ENCODE measurements at regions not wholly inside any gene's neighbourhood (a gene's known extent, or its start where the extent isn't known, plus 50 kb on each side); places are given as distances from the start of the nearest gene placed in this dataset.

GRCh38 chr9:101902051-101902450 lies 163.6 kb upstream of the GRIN3A start:
- TF ChIP-seq POLR2AphosphoS5 (IDR thresholded peaks at IDR 0.05; ENCODE audit: low read depth, low read length) = no peak
- TF ChIP-seq POLR2A (IDR thresholded peaks at IDR 0.05; ENCODE audit: low read depth, low read length) = no peak
- TF ChIP-seq TAF1 (IDR thresholded peaks at IDR 0.05; ENCODE audit: low read depth, low read length) = no peak
- TF ChIP-seq POU2F2 (IDR thresholded peaks at IDR 0.05; ENCODE audit: low read depth, low read length) = no peak

Data from GM12891 (cell line).